DMS53 treated with DMSO at 0.1 percent for 48 hours (cell line): ENCODE measurements at regions not wholly inside any gene's neighbourhood (a gene's known extent, or its start where the extent isn't known, plus 50 kb on each side); places are given as distances from the start of the nearest gene placed in this dataset.
A peak's percentile ranks its signal among the peaks of the same experiment; 100 is the strongest.

Experiments
- DNase-seq: peaks from one replicate; lab custom pipeline; 2025; ENCODE audit not compliant: unreplicated experiment; lab: John Stamatoyannopoulos, UW

DNA sequence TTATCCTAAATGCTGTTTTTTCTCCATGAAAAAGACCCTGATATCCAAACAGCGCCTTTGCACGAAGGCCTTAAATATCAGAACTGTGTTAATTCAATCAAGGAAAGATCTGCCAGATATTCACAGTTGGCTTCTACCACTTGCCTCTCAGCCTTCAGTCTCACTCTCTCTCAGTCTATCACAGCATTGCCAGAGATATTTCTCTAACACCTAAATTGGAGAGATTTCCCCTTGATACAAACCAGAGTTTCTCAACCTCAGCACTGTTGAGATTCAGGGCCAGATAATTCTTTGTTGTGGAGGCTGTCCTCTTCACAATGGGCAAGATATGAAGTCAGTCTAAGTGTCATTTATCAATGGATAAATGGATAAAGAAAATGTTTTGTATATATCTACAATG, 454.1 kb upstream of the MAF start:
- no peak for DNase-seq

DNA sequence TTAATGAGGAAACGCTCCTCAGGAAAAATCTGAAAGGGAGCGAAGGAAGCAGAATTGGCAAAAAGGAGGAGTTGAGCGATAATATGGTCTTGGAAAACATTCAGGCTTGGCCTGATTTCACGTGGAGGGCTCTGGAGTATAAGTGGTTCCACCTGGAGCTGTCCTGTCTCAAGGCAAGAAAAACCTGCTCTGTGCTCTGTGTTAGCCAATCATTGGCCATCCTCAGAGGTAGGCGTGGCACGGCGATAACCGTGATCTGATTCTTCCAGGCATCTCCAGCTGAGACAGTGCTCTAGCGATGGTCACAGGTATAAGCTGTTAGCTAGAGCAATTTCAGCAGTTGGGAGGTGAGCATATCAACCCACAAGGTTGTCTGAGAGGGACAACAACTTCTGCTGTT, 450.5 kb upstream of the MAF start:
- no peak for DNase-seq

DNA sequence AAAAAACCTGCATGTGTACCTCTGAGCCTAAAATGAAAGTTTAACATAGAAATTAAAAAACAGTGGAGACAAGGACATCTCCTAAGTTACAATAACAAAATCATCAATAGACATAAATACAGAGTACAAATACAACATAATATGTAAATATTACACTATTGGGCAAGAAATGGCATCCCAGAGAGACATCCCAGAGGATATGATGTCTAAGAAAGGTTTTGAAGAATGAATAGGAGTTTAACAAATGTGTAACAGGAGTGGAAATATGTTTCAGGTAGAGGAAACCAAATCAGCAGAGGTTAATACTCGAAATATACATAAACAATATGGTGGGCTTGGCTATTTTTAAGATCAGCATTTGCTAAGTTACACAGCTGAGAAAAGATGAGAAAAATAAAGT, 447.7 kb upstream of the MAF start:
- DNase-seq, result no peak

DNA sequence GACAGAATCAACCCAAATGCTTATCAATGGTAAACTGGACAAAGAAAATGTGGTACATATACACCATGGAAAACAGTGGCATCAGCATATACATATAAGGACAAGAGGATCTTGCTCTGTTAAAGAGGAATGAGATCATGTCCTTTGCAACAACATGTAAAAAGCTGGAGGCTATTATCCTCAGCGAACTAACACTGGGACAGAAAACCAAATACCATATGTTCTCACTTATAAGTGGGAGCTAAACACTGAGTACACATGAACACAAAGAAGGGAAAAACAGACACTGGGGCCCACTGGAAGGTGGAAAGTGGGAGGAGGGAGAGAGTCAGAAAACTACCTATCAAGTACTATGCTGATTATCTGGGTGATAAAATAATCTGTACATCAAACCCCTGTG, 447.3 kb upstream of the MAF start:
- DNase-seq, result peak; percentile 89

DNA sequence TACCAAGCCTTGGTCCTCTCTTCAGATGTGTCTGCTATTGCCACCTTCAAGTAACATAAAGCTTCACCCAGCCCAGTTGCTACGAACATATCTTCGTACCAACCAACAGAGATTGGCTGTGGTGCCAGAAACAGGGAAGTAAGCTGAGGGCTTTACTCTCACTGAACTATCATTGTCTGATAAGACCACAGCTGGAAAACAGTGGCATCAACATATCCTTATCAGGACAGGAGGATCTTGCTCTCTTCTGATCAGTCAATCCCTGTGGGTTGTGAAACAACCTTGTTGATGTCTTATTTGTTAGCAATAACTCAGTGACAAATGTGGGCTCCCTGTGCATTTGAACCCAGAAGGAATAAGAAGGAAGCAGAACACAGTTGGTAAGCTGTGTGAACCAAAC, 446.3 kb upstream of the MAF start:
- no peak for DNase-seq

DNA sequence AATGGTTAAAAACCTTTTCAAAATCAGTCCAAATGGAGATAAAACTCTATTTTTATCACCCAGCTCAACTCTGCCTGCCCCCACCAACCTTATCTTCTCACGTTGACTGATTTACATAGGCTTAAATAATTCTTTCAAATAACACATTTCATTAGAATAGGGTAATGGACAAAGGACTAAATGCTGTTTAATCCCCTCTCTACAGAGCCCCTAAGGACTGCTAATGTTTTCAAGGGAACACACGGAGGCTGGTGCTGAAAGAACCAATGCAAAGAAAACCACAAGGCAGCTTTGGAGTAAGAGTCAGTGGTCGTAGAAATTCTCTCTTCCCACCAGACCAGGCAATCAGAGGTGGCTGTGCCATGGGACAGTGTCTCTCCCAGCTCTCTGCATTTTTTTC, 445.7 kb upstream of the MAF start:
- no peak for DNase-seq

DNA sequence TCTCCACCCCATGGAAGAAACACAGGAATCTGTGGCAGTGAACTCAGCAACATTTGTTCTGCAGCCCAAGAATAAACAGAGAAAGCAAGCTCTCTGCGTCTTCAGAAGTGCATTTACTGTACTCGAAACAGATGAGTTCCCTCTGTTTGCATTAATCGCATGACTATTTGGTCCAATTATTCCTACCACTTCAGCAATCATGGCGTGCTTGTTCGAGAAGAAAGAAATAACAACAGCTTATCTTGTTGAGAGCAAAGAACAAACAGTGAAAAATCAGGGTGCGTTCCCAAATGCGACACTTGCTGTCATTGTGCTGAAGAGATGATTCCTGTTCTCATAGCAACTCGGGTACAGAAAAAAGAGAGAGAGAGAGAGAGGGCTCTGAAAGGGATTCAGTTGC, 445.3 kb upstream of the MAF start:
- peak; percentile 89 for DNase-seq

DNA sequence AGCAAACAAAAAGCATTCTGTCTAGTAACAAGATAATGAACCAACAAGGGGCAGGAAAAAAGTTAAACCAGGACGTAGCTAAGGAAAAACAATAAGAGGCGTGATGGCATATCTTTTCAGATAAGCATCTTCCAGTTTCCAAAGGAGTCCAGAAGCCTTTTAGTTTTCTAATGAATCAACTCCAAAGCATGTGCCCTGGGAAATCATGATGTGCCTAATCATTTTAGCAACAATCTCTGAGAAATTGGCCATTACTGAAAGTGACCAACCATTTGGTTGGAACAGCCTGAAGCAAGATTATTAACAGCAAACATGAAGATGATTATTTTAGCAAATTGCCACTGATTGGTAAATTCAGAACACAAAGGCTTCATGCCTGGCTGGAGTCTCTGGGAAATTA, 440.9 kb upstream of the MAF start:
- no peak for DNase-seq

DNA sequence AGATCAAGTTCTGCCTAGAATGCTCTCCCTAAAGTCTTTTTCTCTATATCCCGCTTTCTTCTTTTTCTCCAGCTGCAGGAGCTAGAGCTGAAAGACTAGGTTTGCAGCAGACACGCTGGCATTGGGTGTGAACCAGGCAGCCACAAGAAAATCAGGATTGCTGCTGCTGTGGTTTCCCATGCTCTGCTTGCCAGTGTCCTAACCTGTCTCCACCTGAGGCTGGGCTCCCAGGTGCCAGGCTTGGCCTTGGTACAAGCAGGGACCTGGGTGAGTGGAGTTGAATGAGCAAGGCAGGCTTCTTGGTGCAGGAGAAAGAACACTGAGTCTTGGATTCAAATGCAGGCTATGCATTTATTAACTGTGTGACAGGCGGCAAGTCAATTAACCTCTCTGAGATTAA, 440.3 kb upstream of the MAF start:
- DNase-seq, result no peak

DNA sequence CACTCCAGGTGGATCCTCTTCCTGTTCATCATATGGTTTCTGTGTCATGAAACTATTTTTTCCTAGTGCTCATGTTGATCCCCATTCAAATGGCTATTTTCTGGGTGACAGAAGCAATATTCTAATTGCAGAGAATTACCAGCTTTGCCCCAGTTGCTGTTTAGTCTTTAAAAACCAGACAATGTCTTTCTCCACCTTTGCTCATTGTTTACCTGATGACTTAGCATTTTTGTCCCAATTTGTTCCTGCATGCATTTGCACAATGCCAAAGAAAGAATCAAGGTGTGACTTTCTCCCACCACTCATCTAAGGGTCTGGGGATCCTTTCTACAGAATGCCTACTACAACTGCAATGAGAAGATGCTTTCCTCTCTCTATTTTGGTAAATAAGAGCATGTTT, 439.9 kb upstream of the MAF start:
- DNase-seq, result no peak

DNA sequence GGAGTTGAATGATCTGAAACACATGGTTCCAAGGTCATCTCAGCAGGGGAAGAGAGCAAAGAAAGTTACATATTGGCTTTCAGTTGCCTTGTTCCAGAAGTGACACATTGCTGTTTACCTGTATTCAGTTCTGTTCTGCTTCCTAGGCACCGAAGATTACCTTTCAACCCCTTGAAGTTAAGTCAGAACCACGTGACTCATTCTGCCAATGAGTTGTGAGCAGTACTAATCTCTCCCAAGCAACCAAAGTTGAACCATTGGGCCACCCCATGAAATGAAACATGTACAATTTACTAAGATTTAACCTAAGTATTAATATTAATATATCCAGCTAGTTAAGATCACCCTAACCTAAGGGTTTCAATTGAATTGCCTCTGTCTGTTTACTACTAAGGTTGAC, 439.2 kb upstream of the MAF start:
- DNase-seq, result no peak

DNA sequence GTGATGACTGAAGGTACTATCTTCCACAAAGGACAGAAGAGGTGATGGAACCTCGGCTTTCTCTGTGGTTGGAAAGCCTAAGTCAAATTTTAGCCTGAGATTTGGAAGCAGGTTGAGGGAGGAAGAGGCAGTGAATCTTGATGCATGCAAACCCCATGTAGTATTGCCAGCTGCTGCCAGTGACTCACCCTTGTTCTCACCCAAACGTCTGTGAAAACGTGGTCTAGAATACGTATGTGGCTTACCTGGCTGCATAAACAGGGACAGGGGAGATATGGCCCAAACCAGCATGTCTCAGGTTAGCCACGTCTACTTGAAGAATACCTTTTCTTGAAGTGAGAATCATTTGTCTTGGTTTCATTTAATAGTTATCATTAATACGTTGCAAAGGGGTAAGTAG, 438.0 kb upstream of the MAF start:
- DNase-seq, result no peak

DNA sequence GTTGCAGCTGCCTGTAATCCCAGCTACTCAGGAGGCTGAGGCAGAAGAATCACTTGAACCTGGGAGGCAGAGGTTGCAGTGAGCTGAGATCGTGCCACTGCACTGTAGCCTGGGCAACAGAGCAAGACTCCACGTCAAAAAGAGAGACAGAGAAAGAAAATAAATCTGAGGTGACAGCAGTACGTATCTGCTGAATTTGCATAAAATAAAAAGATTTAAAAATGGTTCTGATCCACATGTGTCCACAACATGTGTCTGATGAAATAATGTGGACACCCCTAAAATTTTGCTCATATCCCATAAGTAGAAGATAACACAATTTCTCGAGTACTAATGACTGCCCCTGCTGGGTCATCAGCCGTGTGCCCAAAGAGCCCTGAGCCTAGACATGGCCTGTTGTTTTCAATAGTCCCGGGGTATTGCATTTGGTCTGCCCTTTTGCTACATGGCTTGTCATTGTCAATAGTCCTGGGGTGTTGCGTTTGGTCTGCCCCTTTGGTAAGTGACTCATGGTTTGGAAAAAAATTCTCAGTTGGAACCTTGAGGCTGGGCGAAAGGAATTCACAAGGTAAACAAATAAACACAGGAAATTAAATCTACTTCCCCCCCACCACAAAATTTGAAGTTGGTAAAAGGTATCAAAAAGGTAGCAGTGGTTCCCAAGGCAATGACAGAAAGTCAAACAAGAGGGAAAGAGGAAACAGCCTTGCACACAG, 434.6 kb upstream of the MAF start:
- no peak for DNase-seq

DNA sequence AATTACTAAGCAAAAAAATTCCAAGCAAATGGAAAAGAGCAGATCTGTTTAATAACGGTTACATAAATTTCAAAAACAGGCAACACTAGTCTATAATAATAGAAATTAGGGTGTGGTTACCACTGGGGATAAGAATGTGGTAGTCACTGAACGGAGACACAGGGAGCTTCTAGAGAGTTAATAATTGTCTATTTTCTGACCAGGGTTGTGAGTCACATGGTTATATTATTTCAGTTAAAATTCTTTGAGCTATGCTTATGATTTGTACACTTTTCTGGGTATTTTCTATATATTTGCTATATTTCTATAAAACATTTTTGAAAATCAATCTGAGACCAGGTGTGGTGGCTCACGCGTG, 433.9 kb upstream of the MAF start:
- no peak for DNase-seq

DNA sequence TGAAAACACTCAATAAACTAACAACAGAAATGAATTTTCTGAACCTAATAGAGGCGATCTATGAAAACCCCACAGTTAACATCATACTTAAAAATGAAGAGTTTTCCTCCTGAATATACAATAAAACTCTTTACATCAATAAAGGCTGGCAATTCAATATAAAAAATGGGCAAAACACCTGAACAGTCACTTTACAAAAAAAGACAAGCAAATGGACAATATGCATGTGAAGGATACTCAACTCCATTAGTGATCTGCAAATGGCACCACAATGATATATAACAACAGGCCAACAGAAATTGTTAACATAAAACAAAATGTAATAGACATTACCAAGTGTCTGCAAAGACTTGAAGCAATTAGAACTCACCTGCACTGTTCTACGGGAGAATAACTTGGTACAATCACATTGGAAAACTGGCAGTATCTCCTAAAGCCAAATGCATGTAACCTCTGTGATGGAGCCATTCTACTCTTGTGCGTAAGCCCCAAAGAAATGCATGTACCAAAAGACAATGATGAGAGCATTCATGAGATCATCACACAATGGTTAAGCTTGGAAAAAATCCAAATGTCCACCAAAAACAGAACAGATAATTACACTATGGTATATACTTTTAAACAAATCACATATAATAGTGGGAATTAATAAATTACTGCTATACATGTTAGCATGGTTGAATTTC, 433.4 kb upstream of the MAF start:
- DNase-seq, result no peak

DNA sequence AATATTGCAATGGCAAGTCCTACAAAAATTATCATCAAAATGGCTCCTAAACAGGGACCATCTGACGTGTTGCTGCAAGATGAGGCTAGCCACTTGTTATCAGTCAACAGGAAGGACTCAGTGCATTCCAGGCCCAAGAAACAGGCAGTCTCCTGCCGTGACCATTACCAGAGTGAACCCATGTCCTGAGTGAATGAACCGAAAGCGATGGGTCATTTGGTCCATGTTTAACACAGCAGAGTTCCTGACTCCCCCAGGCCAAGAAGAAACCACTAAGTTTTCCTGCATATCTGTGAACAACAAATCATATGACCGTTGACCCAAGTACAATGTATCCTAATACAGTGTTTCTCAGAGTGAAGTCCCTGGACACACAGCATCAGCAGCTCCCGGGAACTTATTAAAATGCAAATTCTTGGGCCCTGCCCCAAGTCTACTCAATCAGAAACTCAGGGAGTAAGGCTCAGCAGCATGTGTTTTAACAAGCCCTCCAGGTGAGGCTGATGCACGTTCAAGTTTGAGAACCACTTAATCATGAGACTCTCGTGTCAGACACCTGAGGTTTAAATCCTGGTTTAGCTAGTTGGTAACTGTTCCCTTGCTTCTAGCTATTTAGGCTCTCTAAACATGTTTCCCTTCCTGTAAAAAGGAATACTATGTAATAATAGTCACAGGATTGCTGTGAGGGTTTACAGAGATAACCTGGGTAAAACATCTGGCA, 429.4 kb upstream of the MAF start:
- no peak for DNase-seq

DNA sequence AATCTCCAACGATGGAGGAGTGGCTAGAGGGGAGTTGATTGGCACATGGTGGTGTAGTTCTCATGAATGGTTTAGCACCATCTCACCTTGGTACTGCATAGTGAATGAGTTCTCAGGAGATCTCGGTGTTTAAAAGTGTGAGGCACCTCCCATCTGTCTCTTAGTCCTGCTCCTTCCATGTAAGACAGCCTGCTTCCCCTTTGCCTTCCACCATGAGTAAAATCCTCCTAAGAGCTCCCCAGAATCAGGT, 428.8 kb upstream of the MAF start:
- DNase-seq, result no peak

DNA sequence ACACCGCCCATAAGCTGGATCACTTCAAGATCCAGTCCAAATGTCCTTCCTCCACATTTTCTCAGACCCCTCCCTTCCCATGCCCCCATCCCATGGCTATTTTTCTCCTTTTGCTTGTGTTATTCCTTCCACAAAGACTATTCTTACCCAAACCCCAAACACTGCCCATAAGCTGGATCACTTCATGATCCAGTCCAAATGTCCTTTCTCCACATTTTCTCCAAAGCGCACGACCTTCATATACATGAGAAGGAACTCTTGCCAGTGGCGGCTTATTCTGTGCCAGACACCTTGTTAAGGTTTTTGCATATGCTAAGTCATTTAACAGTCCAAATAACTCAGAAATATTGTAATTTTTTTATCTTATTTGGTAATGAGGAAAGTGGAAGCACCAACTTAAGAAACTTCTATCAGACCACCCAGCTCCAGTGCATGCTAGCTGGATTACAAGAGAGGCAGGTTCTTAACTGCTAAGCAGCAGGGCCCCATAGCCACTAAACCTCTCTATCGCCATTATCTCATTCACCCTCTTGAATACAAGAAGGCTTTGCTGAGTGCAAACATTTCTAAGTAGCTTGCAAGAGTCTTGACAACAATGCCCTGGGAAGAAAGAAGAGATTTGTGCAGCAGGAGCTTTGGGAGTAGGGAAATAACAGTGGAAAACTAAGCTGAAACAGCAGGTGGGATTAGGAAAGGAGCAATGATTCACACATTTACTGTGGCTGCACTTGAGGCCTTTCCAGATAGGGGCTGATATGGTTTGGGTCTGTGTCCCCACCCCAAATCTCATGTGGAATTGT, 428.2 kb upstream of the MAF start:
- no peak for DNase-seq

DNA sequence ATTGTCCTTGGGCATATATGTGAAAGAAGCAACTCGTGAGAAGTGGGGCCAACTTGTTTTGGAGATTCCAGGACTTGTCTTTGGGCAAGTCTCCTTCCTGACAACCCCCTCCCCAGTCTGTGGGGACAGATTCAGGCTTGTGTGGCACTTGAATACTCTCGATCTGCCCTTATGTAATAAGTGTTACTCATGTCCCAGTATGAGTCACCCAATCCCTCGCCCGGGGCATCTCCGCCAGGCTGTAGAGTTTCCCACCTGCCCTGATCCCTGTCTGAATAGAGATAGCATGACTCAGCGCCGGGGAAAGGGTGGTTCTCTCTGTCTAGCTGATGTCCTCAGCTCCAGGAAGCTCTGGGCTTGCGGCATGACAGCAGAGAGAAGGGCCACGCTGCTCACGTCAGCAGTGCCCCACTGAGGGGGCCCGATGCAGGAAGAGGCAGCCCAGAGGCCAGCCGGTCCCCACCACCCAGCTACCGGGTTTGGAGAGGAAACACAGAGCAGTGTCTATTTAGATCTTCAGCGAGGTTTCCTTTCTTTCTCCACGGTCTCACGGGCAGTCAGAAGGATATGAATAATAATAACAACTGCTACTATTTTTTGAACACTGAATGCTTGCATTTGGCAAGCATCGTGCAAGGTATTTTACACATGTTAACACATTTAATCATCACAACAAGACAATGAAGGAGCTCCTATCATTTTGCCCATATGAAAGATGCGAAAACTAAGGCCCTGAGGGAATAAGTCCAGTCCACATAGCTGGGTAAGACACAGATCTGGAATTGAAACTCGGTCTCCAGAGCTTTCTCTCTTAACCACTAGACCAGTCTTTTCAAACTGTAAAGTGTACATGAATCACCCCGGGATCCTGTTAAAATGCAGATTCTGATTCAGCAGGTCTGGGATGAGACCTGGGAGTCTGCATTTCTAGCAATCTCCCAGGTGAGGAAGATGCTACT, 426.7 kb upstream of the MAF start:
- peak; percentile 92 for DNase-seq

DNA sequence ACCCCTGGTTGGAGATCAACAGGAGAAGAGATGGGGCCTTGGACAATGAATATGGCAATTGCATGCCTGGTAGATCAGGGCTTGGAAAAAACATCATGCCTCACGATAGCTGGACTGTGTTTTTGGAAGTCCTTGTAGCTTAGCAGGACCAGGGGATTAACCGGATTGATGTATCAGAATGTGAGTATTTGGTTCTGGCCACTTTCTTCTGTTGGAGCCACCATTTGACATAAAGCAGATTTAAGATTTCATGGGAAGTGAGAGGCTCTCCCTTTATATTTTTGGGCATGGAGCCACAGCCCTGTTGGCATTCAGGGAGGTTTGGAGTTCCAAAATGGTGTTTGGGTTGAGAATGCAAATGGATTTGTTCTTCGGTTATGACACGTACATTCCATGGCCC, 424.7 kb upstream of the MAF start:
- no peak for DNase-seq

DNA sequence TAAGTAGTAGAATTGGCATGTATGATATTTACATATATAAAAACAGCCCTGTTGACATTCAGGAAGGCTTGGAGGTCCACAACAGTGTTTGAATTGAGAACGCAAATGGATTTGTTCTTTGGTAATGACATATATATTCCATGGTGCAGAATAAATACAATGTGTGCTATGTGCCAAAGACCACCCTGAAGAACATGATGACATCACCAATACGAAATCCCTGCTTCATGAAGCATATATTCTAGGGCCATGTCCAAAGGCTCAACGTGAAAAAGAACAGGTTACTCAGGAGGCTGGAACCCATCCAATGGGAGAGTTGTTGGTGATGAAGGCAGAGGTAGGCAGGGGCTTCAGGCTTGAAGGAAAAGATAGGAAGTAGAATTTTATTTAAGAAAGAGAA, 423.9 kb upstream of the MAF start:
- no peak for DNase-seq
